ENCODE measurements at regions not wholly inside any gene's neighbourhood (a gene's known extent, or its start where the extent isn't known, plus 50 kb on each side); places are given as distances from the start of the nearest gene placed in this dataset.

GRCh38 chr22:44586351-44586990 is 88.4 kb upstream of the RTL6 start:
- TF ChIP-seq CTCF (IDR thresholded peaks at IDR 0.05; ENCODE audit: insufficient read depth, low read length), result no peak
- no peak for DNase-seq (ENCODE audit: low read depth)

GRCh38 chr22:44585559-44586350 is 87.7 kb upstream of the RTL6 start:
- TF ChIP-seq CTCF (IDR thresholded peaks at IDR 0.05; ENCODE audit: insufficient read depth, low read length), result no peak
- no peak for DNase-seq (ENCODE audit: low read depth)
- no peak overlapping the region for H3K4me3 ChIP-seq (ENCODE audit: low read depth, low read length)

More at GRCh38 chr22:44586351-44586990, 88.4 kb upstream of the RTL6 start:
- H3K4me3 ChIP-seq (ENCODE audit: low read depth, low read length), result peak overlapping the region; percentile 27

- no peak for TF ChIP-seq CTCF (IDR thresholded peaks at IDR 0.05; ENCODE audit: insufficient read depth, low read length)
- H3K4me3 ChIP-seq (ENCODE audit: low read depth, low read length), result no peak overlapping the region
- DNase-seq (ENCODE audit: low read depth), result no peak
These were observed 86.3 kb upstream of the RTL6 start for GRCh38 chr22:44584256-44584902.

- TF ChIP-seq CTCF (IDR thresholded peaks at IDR 0.05; ENCODE audit: insufficient read depth, low read length), result no peak
- no peak overlapping the region for H3K4me3 ChIP-seq (ENCODE audit: low read depth, low read length)
- no peak for DNase-seq (ENCODE audit: low read depth)
These were observed 85.8 kb upstream of the RTL6 start for GRCh38 chr22:44583854-44584253.

GRCh38 chr22:44583061-44583760 is 85.2 kb upstream of the RTL6 start:
- TF ChIP-seq CTCF (IDR thresholded peaks at IDR 0.05; ENCODE audit: insufficient read depth, low read length), result no peak
- DNase-seq (ENCODE audit: low read depth), result peak; percentile 38
- H3K4me3 ChIP-seq (ENCODE audit: low read depth, low read length), result no peak overlapping the region

GRCh38 chr22:44582016-44582415 is 84.0 kb upstream of the RTL6 start:
- DNase-seq (ENCODE audit: low read depth), result no peak
- TF ChIP-seq CTCF (IDR thresholded peaks at IDR 0.05; ENCODE audit: insufficient read depth, low read length), result no peak
- no peak overlapping the region for H3K4me3 ChIP-seq (ENCODE audit: low read depth, low read length)
